ENCODE measurements at regions not wholly inside any gene's neighbourhood (a gene's known extent, or its start where the extent isn't known, plus 50 kb on each side); places are given as distances from the start of the nearest gene placed in this dataset.
"Not testable (repeated sequence)": the region's sequence is repeated elsewhere in the genome, so short reads cannot be mapped to it uniquely, and the experiment has no call there.

DNA sequence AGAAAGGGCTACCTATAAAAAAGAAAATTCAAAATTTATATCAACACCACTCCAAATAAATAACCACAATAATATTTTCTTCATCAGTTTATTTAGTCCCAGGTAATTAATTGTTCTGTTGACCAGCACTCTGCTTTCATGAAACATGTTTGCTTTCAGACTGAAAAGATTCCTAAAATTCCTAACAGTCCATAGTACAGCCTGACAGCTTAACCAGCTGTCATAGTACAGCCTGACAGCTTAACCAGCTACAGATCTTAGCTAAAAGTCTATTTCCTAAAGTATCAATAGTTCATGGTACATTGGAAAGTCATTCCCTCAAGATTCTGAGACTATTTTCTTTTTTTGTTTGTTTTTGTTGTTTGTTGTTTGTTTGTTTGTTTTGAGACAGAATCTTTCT is 144.1 kb upstream of the DDX53 start (continued):
- TF ChIP-seq, protein P1, sequence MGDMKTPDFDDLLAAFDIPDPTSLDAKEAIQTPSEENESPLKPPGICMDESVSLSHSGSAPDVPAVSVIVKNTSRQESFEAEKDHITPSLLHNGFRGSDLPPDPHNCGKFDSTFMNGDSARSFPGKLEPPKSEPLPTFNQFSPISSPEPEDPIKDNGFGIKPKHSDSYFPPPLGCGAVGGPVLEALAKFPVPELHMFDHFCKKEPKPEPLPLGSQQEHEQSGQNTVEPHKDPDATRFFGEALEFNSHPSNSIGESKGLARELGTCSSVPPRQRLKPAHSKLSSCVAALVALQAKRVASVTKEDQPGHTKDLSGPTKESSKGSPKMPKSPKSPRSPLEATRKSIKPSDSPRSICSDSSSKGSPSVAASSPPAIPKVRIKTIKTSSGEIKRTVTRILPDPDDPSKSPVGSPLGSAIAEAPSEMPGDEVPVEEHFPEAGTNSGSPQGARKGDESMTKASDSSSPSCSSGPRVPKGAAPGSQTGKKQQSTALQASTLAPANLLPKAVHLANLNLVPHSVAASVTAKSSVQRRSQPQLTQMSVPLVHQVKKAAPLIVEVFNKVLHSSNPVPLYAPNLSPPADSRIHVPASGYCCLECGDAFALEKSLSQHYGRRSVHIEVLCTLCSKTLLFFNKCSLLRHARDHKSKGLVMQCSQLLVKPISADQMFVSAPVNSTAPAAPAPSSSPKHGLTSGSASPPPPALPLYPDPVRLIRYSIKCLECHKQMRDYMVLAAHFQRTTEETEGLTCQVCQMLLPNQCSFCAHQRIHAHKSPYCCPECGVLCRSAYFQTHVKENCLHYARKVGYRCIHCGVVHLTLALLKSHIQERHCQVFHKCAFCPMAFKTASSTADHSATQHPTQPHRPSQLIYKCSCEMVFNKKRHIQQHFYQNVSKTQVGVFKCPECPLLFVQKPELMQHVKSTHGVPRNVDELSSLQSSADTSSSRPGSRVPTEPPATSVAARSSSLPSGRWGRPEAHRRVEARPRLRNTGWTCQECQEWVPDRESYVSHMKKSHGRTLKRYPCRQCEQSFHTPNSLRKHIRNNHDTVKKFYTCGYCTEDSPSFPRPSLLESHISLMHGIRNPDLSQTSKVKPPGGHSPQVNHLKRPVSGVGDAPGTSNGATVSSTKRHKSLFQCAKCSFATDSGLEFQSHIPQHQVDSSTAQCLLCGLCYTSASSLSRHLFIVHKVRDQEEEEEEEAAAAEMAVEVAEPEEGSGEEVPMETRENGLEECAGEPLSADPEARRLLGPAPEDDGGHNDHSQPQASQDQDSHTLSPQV (IDR thresholded peaks at IDR 0.05): no peak

DNA sequence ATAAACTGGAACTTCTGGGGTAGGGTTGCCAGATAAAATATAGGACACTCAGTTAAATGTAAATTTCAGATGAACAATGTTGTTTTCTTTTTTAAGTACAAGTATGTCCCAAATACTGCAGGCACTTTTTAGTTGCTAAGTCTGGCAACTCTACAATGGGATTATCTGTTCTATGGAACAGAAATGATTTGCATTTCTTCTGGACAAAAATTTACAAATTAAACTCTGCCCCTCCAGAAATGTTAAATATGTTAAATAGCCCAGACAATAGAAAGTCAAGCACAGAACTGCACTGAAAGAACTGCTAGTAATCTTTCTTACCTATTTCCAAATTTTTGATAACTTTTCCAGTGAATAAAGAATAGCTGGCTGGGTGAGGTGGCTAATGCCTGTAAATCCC is 140.1 kb upstream of the DDX53 start:
- intact Hi-C loops (cut with micrococcal nuclease; ENCODE audit: unreplicated experiment) (no loop called here), in situ Hi-C loops (cut with MboI) (no loop called here)
- no peak for TF ChIP-seq JUNB (IDR thresholded peaks at IDR 0.05)
- Histone ChIP-seq H3K9me3 (replicated peaks; ENCODE audit: control insufficient read depth, insufficient read depth, low read length) (no peaks in the 10 kb centered on the region), H3K4me1 (ENCODE audit: control insufficient read depth, insufficient read depth, low read length) (no peaks in the 10 kb centered on the region), H3K4me3 (no peak overlapping the region), H3K27me3 (replicated peaks in 1 of 2; ENCODE audit: control insufficient read depth in 2 of 2, insufficient read depth in 2 of 2, low read length in 1 of 2) (no peaks in the 10 kb centered on the region), H3K79me2 (ENCODE audit: control insufficient read depth, insufficient read depth, low read length) (no peaks in the 10 kb centered on the region), H4K20me1 (ENCODE audit: control insufficient read depth, insufficient read depth) (no peaks in the 10 kb centered on the region), H3K9ac (ENCODE audit: control insufficient read depth, insufficient read depth, low read length) (no peak overlapping the region), H3K36me3 (ENCODE audit: control insufficient read depth in 2 of 2, insufficient read depth in 2 of 2, low read length in 1 of 2) (no peaks in the 10 kb centered on the region), H3K27ac (ENCODE audit: control insufficient read depth, insufficient read depth) (no peak overlapping the region), H2AFZ (ENCODE audit: control insufficient read depth, low read depth, low read length) (no peak overlapping the region), H3K4me2 (ENCODE audit: control insufficient read depth, insufficient read depth) (no peak overlapping the region)
- DNase-seq (ENCODE audit: low read depth, low spot score) (no peak), ATAC-seq (no peak), FAIRE-seq (no peak)
- SMC1A ChIA-PET (ENCODE audit: uncharacterized antibody, unreplicated experiment): interaction anchor here (0.8 kb wide), 1 partner anchor 612 kb away, joined by 3 read pairs; no protein-coding TSS in a partner anchor
- CTCF ChIA-PET: no interaction called here
- POLR2A ChIA-PET: no interaction called here
- RAD21 ChIA-PET (ENCODE audit: unreplicated experiment): no interaction called here
- BruUV-seq (replicated peaks): no TSS peak

DNA sequence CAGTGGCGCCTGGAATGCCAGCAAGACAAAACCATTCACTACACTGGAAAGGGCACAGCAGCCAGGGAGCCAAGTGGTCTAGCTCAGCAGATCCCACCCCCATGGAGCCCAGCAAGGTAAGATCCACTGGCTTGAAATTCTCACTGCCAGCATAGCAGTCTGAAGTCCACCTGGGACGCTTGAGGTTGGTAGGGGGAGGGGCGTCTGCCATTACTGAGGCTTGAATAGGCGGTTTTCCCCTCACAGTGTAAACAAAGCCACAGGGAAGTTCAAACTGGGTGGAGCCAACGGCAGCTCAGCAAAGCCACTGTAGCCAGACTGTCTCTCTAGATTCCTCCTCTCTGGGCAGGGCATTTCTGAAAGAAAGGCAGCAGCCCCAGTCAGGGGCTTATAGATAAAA is 133.0 kb upstream of the DDX53 start:
- H3K4me3 ChIP-seq; H2AFZ ChIP-seq (ENCODE audit: control insufficient read depth, low read depth, low read length); intact Hi-C loops (cut with micrococcal nuclease; ENCODE audit: unreplicated experiment); H4K20me1 ChIP-seq (ENCODE audit: control insufficient read depth, insufficient read depth); H3K27me3 ChIP-seq (replicated peaks in 1 of 2; ENCODE audit: control insufficient read depth in 2 of 2, insufficient read depth in 2 of 2, low read length in 1 of 2); in situ Hi-C loops (cut with MboI); POLR2A ChIA-PET; H3K4me2 ChIP-seq (ENCODE audit: control insufficient read depth, insufficient read depth); DNase-seq (ENCODE audit: low read depth, low spot score); BruUV-seq (replicated peaks); H3K27ac ChIP-seq (ENCODE audit: control insufficient read depth, insufficient read depth); H3K4me1 ChIP-seq (ENCODE audit: control insufficient read depth, insufficient read depth, low read length); H3K9me3 ChIP-seq (replicated peaks; ENCODE audit: control insufficient read depth, insufficient read depth, low read length); H3K79me2 ChIP-seq (ENCODE audit: control insufficient read depth, insufficient read depth, low read length); ATAC-seq; H3K9ac ChIP-seq (ENCODE audit: control insufficient read depth, insufficient read depth, low read length); SMC1A ChIA-PET (ENCODE audit: uncharacterized antibody, unreplicated experiment); RAD21 ChIA-PET (ENCODE audit: unreplicated experiment); H3K36me3 ChIP-seq (ENCODE audit: control insufficient read depth in 2 of 2, insufficient read depth in 2 of 2, low read length in 1 of 2); FAIRE-seq: not testable (repeated sequence)
- CTCF ChIA-PET: interaction anchor here (0.8 kb wide), 1 partner anchor 12 kb away, joined by 4 read pairs; no protein-coding TSS in a partner anchor
- WGBS (ENCODE audit: insufficient coverage, insufficient replicate concordance, low lambda C conversion rate, missing lambda C conversion rate): 11% methylated on average over 5 of the region's 5 CpGs
